ENCODE measurements at regions not wholly inside any gene's neighbourhood (a gene's known extent, or its start where the extent isn't known, plus 50 kb on each side); places are given as distances from the start of the nearest gene placed in this dataset.

GRCh38 chr16:80356365-80356764 is 184.4 kb upstream of the DYNLRB2 start:
- no peak for DNase-seq (ENCODE audit: low spot score)

GRCh38 chr16:80355335-80355734 is 185.5 kb upstream of the DYNLRB2 start:
- DNase-seq (ENCODE audit: low spot score) = no peak

GRCh38 chr16:80350061-80350460 is 190.7 kb upstream of the DYNLRB2 start:
- no peak for DNase-seq (ENCODE audit: low spot score)

GRCh38 chr16:80347900-80348299 is 192.9 kb upstream of the DYNLRB2 start:
- no peak for DNase-seq (ENCODE audit: low spot score)

GRCh38 chr16:80347002-80347401 is 193.8 kb upstream of the DYNLRB2 start:
- no peak for DNase-seq (ENCODE audit: low spot score)

GRCh38 chr16:80346111-80346632 is 194.6 kb upstream of the DYNLRB2 start:
- DNase-seq (ENCODE audit: low spot score) = no peak

- DNase-seq (ENCODE audit: low spot score) = no peak
Observed at GRCh38 chr16:80345701-80346100, 195.1 kb upstream of the DYNLRB2 start.

GRCh38 chr16:80344570-80344969 is 196.2 kb upstream of the DYNLRB2 start:
- DNase-seq (ENCODE audit: low spot score) = no peak

GRCh38 chr16:80341263-80341662 is 199.5 kb upstream of the DYNLRB2 start:
- no peak for DNase-seq (ENCODE audit: low spot score)

GRCh38 chr16:80337786-80338185 is 203.0 kb upstream of the DYNLRB2 start:
- DNase-seq (ENCODE audit: low spot score) = no peak

GRCh38 chr16:80330803-80331202 is 210.0 kb upstream of the DYNLRB2 start:
- no peak for DNase-seq (ENCODE audit: low spot score)

GRCh38 chr16:80330150-80330549 is 210.6 kb upstream of the DYNLRB2 start:
- no peak for DNase-seq (ENCODE audit: low spot score)

GRCh38 chr16:80327740-80328139 is 213.1 kb upstream of the DYNLRB2 start:
- no peak for DNase-seq (ENCODE audit: low spot score)

- no peak for DNase-seq (ENCODE audit: low spot score)
Observed at GRCh38 chr16:80324371-80324770, 216.4 kb upstream of the DYNLRB2 start.

- no peak for DNase-seq (ENCODE audit: low spot score)
Observed at GRCh38 chr16:80323808-80324195, 217.0 kb upstream of the DYNLRB2 start.

GRCh38 chr16:80323187-80323807 is 217.5 kb upstream of the DYNLRB2 start:
- DNase-seq (ENCODE audit: low spot score) = no peak

- DNase-seq (ENCODE audit: low spot score) = no peak
Observed at GRCh38 chr16:80319181-80319580, 221.6 kb upstream of the DYNLRB2 start.

GRCh38 chr16:80318107-80318506 is 222.7 kb upstream of the DYNLRB2 start:
- no peak for DNase-seq (ENCODE audit: low spot score)

- no peak for DNase-seq (ENCODE audit: low spot score)
Observed at GRCh38 chr16:80317599-80318037, 223.2 kb upstream of the DYNLRB2 start.

- no peak for DNase-seq (ENCODE audit: low spot score)
Observed at GRCh38 chr16:80317116-80317515, 223.7 kb upstream of the DYNLRB2 start.

GRCh38 chr16:80314042-80314441 is 226.8 kb upstream of the DYNLRB2 start:
- no peak for DNase-seq (ENCODE audit: low spot score)

- DNase-seq (ENCODE audit: low spot score) = no peak
Observed at GRCh38 chr16:80309178-80309577, 231.6 kb upstream of the DYNLRB2 start.

- no peak for DNase-seq (ENCODE audit: low spot score)
Observed at GRCh38 chr16:80305410-80305809, 235.4 kb upstream of the DYNLRB2 start.

GRCh38 chr16:80303691-80304090 is 237.1 kb upstream of the DYNLRB2 start:
- no peak for DNase-seq (ENCODE audit: low spot score)

Measured in hematopoietic multipotent progenitor cell treated with erythropoietin and hydrocortisone succinate and interleukin-3 and kit ligand, for 15 days (in vitro differentiated cells).